Natural killer cell (primary cell): ENCODE measurements at regions not wholly inside any gene's neighbourhood (a gene's known extent, or its start where the extent isn't known, plus 50 kb on each side); places are given as distances from the start of the nearest gene placed in this dataset.

Source experiments
- ATAC-seq, 3 donors: fragments of 150-1000 bp in 2 of 3; fragments of 200-7000 bp in 1 of 3; cut with Tn5 transposase; 1 replicate in 1 of 3; 2 replicates in 2 of 3; pipeline ENCODE4 v1.10.0; 2021; ENCODE audit warnings: mild to moderate bottlenecking in 2 of 3, moderate library complexity in 2 of 3
- DNase-seq, 2 donors: peaks; one replicate each; pipeline versions ENCODE4 v3.0.0 to v3.0.0-alpha.2; 2013 to 2021; ENCODE audit warnings: mixed read lengths in 1 of 2
- H3K27ac ChIP-seq: one replicate; pipeline ENCODE4 v1.5.1; 2013; ENCODE audit warnings: mild to moderate bottlenecking, low read length
- H3K27me3 ChIP-seq: one replicate; pipeline ENCODE4 v1.6.1; 2013; ENCODE audit warnings: low read length; ENCODE audit not compliant: control insufficient read depth, insufficient read depth
- H3K36me3 ChIP-seq: one replicate; pipeline ENCODE4 v1.6.1; 2013; ENCODE audit warnings: low read length; ENCODE audit not compliant: control insufficient read depth, insufficient read depth
- H3K4me1 ChIP-seq: one replicate; pipeline ENCODE4 v1.6.1; 2013; ENCODE audit warnings: low read length; ENCODE audit not compliant: control insufficient read depth, insufficient read depth
- H3K4me3 ChIP-seq: one replicate; pipeline ENCODE4 v1.5.1; 2013; ENCODE audit warnings: low read length
- H3K9me3 ChIP-seq: one replicate; pipeline ENCODE4 v1.6.1; 2013; ENCODE audit warnings: low read length; ENCODE audit not compliant: control insufficient read depth, insufficient read depth
- H3K27ac Mint-ChIP-seq, 2 donors: one replicate each; pipeline ENCODE4 v1.8.0; 2022; ENCODE audit warnings: mild to moderate bottlenecking in 2 of 2, mixed read lengths in 2 of 2, moderate library complexity in 1 of 2
- H3K27me3 Mint-ChIP-seq, 2 donors: one replicate each; pipeline ENCODE4 v1.8.0; 2022; ENCODE audit warnings: low read depth in 2 of 2, mixed read lengths in 2 of 2
- H3K36me3 Mint-ChIP-seq: one replicate; pipeline ENCODE4 v1.8.0; 2022; ENCODE audit warnings: mixed read lengths
- H3K4me1 Mint-ChIP-seq, 2 donors: one replicate each; pipeline ENCODE4 v1.8.0; 2022; ENCODE audit warnings: mixed read lengths in 2 of 2
- H3K4me3 Mint-ChIP-seq: one replicate; pipeline ENCODE4 v1.8.0; 2022; ENCODE audit warnings: mild to moderate bottlenecking, moderate library complexity, mixed read lengths
- H3K9me3 Mint-ChIP-seq, 2 donors: one replicate each; pipeline ENCODE4 v1.8.0; 2022; ENCODE audit warnings: mixed read lengths in 2 of 2
- WGBS: methylation state at CpG from one replicate; pipeline ENCODE4 v1.1.7; 2013; ENCODE audit warnings: missing lambda C conversion rate; ENCODE audit not compliant: insufficient coverage; 5-methylcytosine and 5-hydroxymethylcytosine counted together
- intact Hi-C: fragments of 100-400 bp; cut with micrococcal nuclease; formaldehyde crosslinking; loops from one replicate; pipeline ENCODE4 v1.14.2; 2022
- TF ChIP-seq, protein P1 (sequence below): fragments of 200-600 bp; IDR thresholded peaks from one replicate; pipeline ENCODE4 v1.8.0; 2022; ENCODE audit warnings: antibody characterized with exemption

DNA sequence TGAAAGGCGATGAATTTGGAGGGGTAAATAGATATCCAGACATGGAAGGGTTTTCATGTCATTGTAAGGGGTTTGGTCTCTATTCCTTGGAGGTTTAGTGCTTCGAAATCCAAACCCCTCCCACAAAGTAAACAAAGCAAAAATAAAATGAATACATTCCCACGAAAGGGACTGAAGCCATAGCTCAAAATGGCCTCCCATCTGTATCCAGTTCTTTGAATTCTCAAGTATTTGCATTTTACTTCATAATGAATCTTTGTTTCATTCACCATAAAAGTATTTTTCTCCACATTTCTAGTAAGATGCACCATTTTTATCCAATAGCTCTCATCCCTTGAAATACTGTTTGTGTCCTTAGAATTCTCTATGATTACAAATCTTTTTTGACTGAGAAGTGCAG lies 103.2 kb upstream of the DTNA start:
- Mint-ChIP-seq H3K9me3 (no peaks in the 10 kb centered on the region), H3K36me3 (no peaks in the 10 kb centered on the region), H3K4me3 (no peak overlapping the region), H3K27ac (no peak overlapping the region), H3K27me3 (peaks cover 0 to 6% of the 10 kb centered on the region in 2 donors), H3K4me1 (no peaks in the 10 kb centered on the region)
- no peak for ATAC-seq
- Histone ChIP-seq H3K4me3 (no peak overlapping the region), H3K4me1 (no peaks in the 10 kb centered on the region), H3K36me3 (no peaks in the 10 kb centered on the region), H3K27ac (no peak overlapping the region), H3K27me3 (no peaks in the 10 kb centered on the region), H3K9me3 (no peaks in the 10 kb centered on the region)
- intact Hi-C loops, result no loop called here
- WGBS, result 69% methylated on average over 3 of the region's 3 CpGs
- TF ChIP-seq, protein P1, sequence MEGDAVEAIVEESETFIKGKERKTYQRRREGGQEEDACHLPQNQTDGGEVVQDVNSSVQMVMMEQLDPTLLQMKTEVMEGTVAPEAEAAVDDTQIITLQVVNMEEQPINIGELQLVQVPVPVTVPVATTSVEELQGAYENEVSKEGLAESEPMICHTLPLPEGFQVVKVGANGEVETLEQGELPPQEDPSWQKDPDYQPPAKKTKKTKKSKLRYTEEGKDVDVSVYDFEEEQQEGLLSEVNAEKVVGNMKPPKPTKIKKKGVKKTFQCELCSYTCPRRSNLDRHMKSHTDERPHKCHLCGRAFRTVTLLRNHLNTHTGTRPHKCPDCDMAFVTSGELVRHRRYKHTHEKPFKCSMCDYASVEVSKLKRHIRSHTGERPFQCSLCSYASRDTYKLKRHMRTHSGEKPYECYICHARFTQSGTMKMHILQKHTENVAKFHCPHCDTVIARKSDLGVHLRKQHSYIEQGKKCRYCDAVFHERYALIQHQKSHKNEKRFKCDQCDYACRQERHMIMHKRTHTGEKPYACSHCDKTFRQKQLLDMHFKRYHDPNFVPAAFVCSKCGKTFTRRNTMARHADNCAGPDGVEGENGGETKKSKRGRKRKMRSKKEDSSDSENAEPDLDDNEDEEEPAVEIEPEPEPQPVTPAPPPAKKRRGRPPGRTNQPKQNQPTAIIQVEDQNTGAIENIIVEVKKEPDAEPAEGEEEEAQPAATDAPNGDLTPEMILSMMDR, result no peak
- no peak for DNase-seq

DNA sequence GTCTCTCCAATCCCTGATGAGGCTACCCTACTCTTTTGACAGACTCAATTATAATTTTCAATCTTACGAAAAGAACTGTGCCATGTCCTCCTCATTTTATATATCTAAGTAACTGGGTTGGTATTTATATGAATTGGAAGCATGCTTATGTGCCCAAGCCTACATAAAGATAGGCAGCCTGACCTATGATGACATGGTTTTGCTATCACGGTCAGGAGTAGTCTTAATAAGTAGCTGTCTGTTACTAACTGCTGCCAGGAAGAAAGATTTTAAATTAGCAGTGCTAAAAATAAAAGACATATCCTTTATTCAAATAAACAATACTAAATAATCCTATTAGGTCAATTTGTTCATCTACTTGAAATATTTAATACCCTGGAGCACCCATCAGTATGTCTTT lies 102.0 kb upstream of the DTNA start:
- no peaks in the 10 kb centered on the region for H3K9me3 Mint-ChIP-seq
- Histone ChIP-seq H3K9me3 (no peaks in the 10 kb centered on the region), H3K4me3 (no peak overlapping the region), H3K36me3 (no peaks in the 10 kb centered on the region), H3K27me3 (no peaks in the 10 kb centered on the region), H3K4me1 (no peaks in the 10 kb centered on the region), H3K27ac (no peak overlapping the region)
- no peaks in the 10 kb centered on the region for H3K4me1 Mint-ChIP-seq
- H3K36me3 Mint-ChIP-seq, result no peaks in the 10 kb centered on the region
- intact Hi-C loops, result no loop called here
- TF ChIP-seq, protein P1, result no peak
- no peak overlapping the region for H3K27ac Mint-ChIP-seq
- ATAC-seq (no peak), DNase-seq (no peak)
- peaks cover 0 to 6% of the 10 kb centered on the region in 2 donors for H3K27me3 Mint-ChIP-seq
- WGBS, result 67% methylated on average over 1 of the region's 2 CpGs
- no peak overlapping the region for H3K4me3 Mint-ChIP-seq

GRCh38 chr18:34609986-34610648 lies 100.0 kb upstream of the DTNA start:
- Histone ChIP-seq H3K27ac (no peak overlapping the region), H3K9me3 (no peaks in the 10 kb centered on the region), H3K4me3 (no peak overlapping the region), H3K4me1 (no peaks in the 10 kb centered on the region), H3K27me3 (no peaks in the 10 kb centered on the region), H3K36me3 (no peaks in the 10 kb centered on the region)
- Mint-ChIP-seq H3K36me3 (no peaks in the 10 kb centered on the region), H3K9me3 (no peaks in the 10 kb centered on the region), H3K4me1 (no peaks in the 10 kb centered on the region), H3K4me3 (no peak overlapping the region), H3K27me3 (peaks cover 0 to 6% of the 10 kb centered on the region in 2 donors), H3K27ac (no peak overlapping the region)
- WGBS, result 94% methylated on average over 2 of the region's 4 CpGs
- ATAC-seq, result no peak
- no peak for DNase-seq
- intact Hi-C loops, result no loop called here
- TF ChIP-seq, protein P1, result no peak

DNA sequence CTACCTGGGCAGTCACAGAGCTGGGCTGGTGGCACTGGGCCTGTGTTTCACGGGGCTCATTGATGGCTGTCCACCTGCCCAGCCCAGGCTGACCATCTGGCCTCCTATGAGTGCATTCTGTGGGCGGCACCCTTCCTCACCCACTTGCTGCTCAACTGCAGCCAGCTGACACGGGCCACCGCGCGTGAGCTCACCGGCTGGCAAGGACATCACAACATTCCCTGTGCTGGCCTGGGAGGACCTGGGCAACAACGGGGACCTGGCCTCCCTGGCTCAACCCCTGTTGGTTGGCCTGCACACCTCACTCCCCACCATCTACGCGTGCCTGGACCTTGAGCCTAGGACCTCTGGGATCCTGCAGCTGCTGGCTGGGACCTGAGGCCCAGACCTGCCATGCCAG lies 98.2 kb upstream of the DTNA start:
- DNase-seq, result no peak

More for the DNA sequence above, 98.2 kb upstream of the DTNA start:
- no peaks in the 10 kb centered on the region for H3K9me3 Mint-ChIP-seq
- no peak for ATAC-seq
- no peaks in the 10 kb centered on the region for H3K4me1 ChIP-seq
- intact Hi-C loops, result no loop called here
- H3K27ac Mint-ChIP-seq, result no peak overlapping the region
- no peaks in the 10 kb centered on the region for H3K27me3 ChIP-seq
- H3K27ac ChIP-seq, result no peak overlapping the region
- no peaks in the 10 kb centered on the region for H3K36me3 ChIP-seq
- peaks cover 0 to 6% of the 10 kb centered on the region in 2 donors for H3K27me3 Mint-ChIP-seq
- TF ChIP-seq, protein P1, result no peak
- H3K4me1 Mint-ChIP-seq, result no peaks in the 10 kb centered on the region
- no peaks in the 10 kb centered on the region for H3K9me3 ChIP-seq
- H3K36me3 Mint-ChIP-seq, result no peaks in the 10 kb centered on the region
- no peak overlapping the region for H3K4me3 ChIP-seq
- WGBS, result 91% methylated on average over 10 of the region's 10 CpGs
- H3K4me3 Mint-ChIP-seq, result no peak overlapping the region
